DND-41 (cell line): ENCODE measurements at regions not wholly inside any gene's neighbourhood (a gene's known extent, or its start where the extent isn't known, plus 50 kb on each side); places are given as distances from the start of the nearest gene placed in this dataset.

Experiments
- CTCF ChIP-seq: IDR thresholded peaks from 2 replicates; pipeline ENCODE4 v1.5.1; 2012; ENCODE audit warnings: borderline replicate concordance, low read length, moderate library complexity, mild to moderate bottlenecking; ENCODE audit not compliant: poor library complexity, severe bottlenecking; ENCODE audit errors: extremely low read depth
- EZH2 ChIP-seq: IDR thresholded peaks from 3 replicates; pipeline ENCODE4 v1.6.1; 2012; ENCODE audit warnings: borderline replicate concordance, low read depth, mild to moderate bottlenecking, moderate library complexity, low read length, inconsistent platforms; ENCODE audit not compliant: severe bottlenecking

GRCh38 chr9:19703702-19704101 is 85.1 kb downstream of the SLC24A2 start:
- TF ChIP-seq CTCF: no peak
- TF ChIP-seq EZH2: no peak
